ENCODE measurements at regions not wholly inside any gene's neighbourhood (a gene's known extent, or its start where the extent isn't known, plus 50 kb on each side); places are given as distances from the start of the nearest gene placed in this dataset.

DNA sequence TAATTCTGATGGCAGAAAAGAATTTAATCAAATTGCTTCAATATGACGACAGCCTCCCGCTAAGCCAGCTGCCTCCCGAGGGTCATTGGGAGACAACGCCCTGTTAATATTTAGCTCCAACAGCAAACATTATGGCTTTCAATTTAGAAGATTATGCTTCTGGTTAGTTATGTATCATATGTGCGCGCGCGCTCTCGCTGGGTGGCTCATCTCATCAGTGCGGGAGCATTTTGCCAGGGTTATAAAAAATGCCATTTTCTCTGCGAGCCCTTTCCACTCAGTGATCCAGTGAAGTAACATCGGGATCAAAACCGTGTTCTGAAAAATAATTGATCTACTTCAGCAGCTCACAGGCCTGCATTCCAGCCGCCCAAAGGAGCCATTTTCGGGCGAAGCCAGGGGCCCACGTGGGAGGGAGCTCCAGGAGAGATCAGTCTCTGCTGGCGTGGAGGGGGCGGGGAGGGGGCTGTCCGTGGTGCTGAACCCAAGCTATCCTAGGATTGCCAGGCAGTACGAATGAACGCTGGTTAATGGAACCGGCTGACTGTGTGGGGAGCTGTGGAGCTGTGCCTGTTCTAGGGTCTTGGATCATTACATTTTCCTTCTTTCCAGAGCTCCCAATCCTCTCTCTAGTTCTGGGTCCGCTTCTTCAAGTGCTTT lies 219.1 kb upstream of the ZC3H12A start:
- TF ChIP-seq, protein P1, sequence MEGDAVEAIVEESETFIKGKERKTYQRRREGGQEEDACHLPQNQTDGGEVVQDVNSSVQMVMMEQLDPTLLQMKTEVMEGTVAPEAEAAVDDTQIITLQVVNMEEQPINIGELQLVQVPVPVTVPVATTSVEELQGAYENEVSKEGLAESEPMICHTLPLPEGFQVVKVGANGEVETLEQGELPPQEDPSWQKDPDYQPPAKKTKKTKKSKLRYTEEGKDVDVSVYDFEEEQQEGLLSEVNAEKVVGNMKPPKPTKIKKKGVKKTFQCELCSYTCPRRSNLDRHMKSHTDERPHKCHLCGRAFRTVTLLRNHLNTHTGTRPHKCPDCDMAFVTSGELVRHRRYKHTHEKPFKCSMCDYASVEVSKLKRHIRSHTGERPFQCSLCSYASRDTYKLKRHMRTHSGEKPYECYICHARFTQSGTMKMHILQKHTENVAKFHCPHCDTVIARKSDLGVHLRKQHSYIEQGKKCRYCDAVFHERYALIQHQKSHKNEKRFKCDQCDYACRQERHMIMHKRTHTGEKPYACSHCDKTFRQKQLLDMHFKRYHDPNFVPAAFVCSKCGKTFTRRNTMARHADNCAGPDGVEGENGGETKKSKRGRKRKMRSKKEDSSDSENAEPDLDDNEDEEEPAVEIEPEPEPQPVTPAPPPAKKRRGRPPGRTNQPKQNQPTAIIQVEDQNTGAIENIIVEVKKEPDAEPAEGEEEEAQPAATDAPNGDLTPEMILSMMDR (IDR thresholded peaks at IDR 0.05): no peak
- no peak for TF ChIP-seq POLR2A (IDR thresholded peaks at IDR 0.05)
- no peak for TF ChIP-seq EP300 (IDR thresholded peaks at IDR 0.05)
